WERI-Rb-1 (cell line): ENCODE measurements at regions not wholly inside any gene's neighbourhood (a gene's known extent, or its start where the extent isn't known, plus 50 kb on each side); places are given as distances from the start of the nearest gene placed in this dataset.

ENCODE experiments used
- DNase-seq: peaks from one replicate; pipeline ENCODE4 v3.0.0-alpha.2; 2020
- H3K27ac ChIP-seq: fragments of 250-450 bp; sonication (Bioruptor Pico); 2 replicates; pipeline ENCODE4 v1.5.1; 2020; ENCODE audit warnings: mild to moderate bottlenecking, moderate library complexity
- H3K27me3 ChIP-seq: fragments of 250-450 bp; sonication (Bioruptor Pico); 2 replicates; pipeline ENCODE4 v1.5.1; 2021; ENCODE audit warnings: mild to moderate bottlenecking, low read depth, moderate library complexity; ENCODE audit not compliant: insufficient read depth, severe bottlenecking
- H3K36me3 ChIP-seq: fragments of 250-450 bp; sonication (Bioruptor Pico); 2 replicates; pipeline ENCODE4 v1.5.1; 2020; ENCODE audit warnings: mild to moderate bottlenecking, moderate library complexity
- H3K4me3 ChIP-seq: 2 replicates; pipeline ENCODE4 v1.5.1; 2011; ENCODE audit warnings: low read depth, mild to moderate bottlenecking, control low read depth, low read length
- H3K9me3 ChIP-seq: fragments of 250-450 bp; sonication (Bioruptor Pico); 2 replicates; pipeline ENCODE4 v1.5.1; 2021; ENCODE audit warnings: mild to moderate bottlenecking, moderate library complexity; ENCODE audit not compliant: severe bottlenecking
- CTCF ChIP-seq: IDR thresholded peaks from 2 replicates; pipeline ENCODE4 v1.5.1; 2011; ENCODE audit warnings: low read depth, mild to moderate bottlenecking, control low read depth, inconsistent platforms, low read length

DNA sequence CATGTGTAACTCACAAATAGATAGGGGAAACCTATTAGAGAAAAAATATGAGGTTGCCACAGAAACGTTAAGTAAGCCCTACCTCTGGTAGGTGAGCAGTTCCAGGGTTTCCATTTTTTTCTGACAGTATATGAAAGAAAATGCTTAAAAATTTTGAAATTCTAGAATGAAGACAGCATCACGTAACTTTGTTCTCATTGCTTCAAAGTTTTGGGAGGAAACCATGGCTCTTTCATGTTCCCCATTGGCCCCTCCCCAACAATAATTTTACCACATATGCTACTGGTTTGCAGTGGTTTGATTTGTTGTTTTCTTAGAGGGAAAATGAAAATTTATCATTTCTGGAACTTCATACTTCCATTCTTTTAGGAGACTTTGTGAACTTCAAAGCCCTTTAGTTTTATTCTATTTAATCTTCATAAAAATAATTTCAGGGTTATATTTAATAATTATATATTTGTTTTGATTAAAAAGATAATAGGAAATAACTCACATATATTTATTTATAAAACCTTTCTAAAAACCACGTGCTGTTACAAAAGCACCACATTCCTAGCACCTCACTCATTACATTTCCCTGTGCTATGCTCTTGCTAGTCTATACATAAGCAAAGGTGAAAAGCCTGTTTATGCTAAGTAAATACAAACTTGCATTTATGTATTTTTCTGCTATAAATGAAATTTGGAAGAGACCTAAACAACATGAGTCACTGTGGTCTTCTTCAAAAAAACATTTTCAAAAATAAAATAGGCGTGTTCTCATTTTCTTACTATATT, 113.4 kb downstream of the CASP12 start:
- no peaks in the 10 kb centered on the region for H3K36me3 ChIP-seq
- H3K9me3 ChIP-seq: no peaks in the 10 kb centered on the region
- no peak for DNase-seq
- H3K27me3 ChIP-seq: no peaks in the 10 kb centered on the region
- no peak overlapping the region for H3K4me3 ChIP-seq
- H3K27ac ChIP-seq: no peak overlapping the region
- TF ChIP-seq CTCF: no peak

DNA sequence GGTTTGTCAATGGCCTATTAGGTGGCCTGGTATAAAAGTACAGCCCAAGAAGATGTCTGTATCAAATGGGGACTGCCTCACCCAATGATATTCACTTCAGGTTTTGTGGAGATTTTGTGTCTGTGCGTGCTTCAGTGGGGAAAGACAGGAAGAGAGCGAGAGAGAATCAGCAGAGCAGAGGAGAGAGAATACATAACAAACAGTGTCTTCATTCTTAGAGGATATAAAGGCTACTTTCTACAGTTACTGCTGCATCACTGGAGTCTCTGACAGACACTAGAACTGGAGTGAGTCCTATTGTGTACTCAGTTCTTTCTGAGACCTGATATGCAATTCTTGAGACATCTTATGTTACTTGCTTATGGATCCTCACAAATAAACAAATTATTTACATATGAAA, 115.0 kb downstream of the CASP12 start:
- Histone ChIP-seq H3K36me3 (no peaks in the 10 kb centered on the region), H3K4me3 (no peak overlapping the region), H3K27ac (no peak overlapping the region), H3K27me3 (no peaks in the 10 kb centered on the region), H3K9me3 (no peaks in the 10 kb centered on the region)
- TF ChIP-seq CTCF: no peak
- DNase-seq: no peak

DNA sequence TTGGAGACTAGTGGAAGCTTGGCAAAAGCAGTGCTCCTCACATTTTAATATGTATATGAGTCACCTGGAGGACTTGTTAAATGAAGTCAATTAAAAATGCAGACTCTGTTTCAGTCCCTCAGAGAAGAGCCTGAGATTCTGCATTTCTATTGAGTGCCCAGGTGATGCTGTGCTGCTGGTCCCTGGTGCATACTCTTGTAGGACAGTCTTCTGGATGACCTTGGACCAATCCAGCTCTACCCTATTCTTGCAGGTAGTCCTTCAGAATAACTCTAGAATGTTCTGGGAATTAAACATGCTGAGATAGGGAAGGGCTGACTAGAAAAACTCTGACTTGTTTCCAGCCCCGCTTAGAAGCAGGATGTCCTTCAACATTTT, 115.9 kb downstream of the CASP12 start:
- H3K4me3 ChIP-seq: no peak overlapping the region

GRCh38 chr11:104781719-104782376, 116.4 kb downstream of the CASP12 start:
- H3K4me3 ChIP-seq: no peak overlapping the region
- H3K27ac ChIP-seq: no peak overlapping the region
- H3K36me3 ChIP-seq: no peaks in the 10 kb centered on the region
- no peaks in the 10 kb centered on the region for H3K9me3 ChIP-seq
- H3K27me3 ChIP-seq: no peaks in the 10 kb centered on the region
- TF ChIP-seq CTCF: no peak
- DNase-seq: no peak

More for the DNA sequence above, 115.9 kb downstream of the CASP12 start:
- Histone ChIP-seq H3K36me3 (no peaks in the 10 kb centered on the region), H3K27me3 (no peaks in the 10 kb centered on the region), H3K27ac (no peak overlapping the region), H3K9me3 (no peaks in the 10 kb centered on the region)
- no peak for TF ChIP-seq CTCF
- DNase-seq: no peak

- H3K27ac ChIP-seq: no peak overlapping the region
- no peaks in the 10 kb centered on the region for H3K36me3 ChIP-seq
These were observed 117.2 kb downstream of the CASP12 start for GRCh38 chr11:104781037-104781436.

More at GRCh38 chr11:104781037-104781436, 117.2 kb downstream of the CASP12 start:
- H3K27me3 ChIP-seq: no peaks in the 10 kb centered on the region
- H3K4me3 ChIP-seq: no peak overlapping the region
- DNase-seq: no peak
- no peak for TF ChIP-seq CTCF
- H3K9me3 ChIP-seq: no peaks in the 10 kb centered on the region
